Neural progenitor cell (in vitro differentiated cells): ENCODE measurements at regions not wholly inside any gene's neighbourhood (a gene's known extent, or its start where the extent isn't known, plus 50 kb on each side); places are given as distances from the start of the nearest gene placed in this dataset.

Experiments used
- DNase-seq: peaks from one replicate; pipeline ENCODE4 v3.0.0-alpha.2; 2016; ENCODE audit warnings: low spot score
- H2AFZ ChIP-seq: fragments of 200-600 bp; sonication (generic); replicated peaks from 2 replicates; pipeline ENCODE4 v1.6.1; 2016; ENCODE audit warnings: antibody characterized with exemption
- H3F3A ChIP-seq: fragments of 200-600 bp; sonication (generic); 2 replicates; pipeline ENCODE4 v1.6.1; 2016; ENCODE audit warnings: antibody characterized with exemption, low read depth
- H3K27ac ChIP-seq: fragments of 200-600 bp; sonication (generic); 2 replicates; pipeline ENCODE4 v1.5.1; 2016; ENCODE audit warnings: mild to moderate bottlenecking
- H3K27me3 ChIP-seq: fragments of 200-600 bp; sonication (generic); 2 replicates; pipeline ENCODE4 v1.6.1; 2016; ENCODE audit warnings: mild to moderate bottlenecking, moderate library complexity
- H3K36me3 ChIP-seq: fragments of 200-600 bp; sonication (generic); 2 replicates; pipeline ENCODE4 v1.5.1; 2016
- H3K4me1 ChIP-seq: fragments of 200-600 bp; sonication (generic); 2 replicates; pipeline ENCODE4 v1.6.1; 2016; ENCODE audit warnings: mixed run types
- H3K4me2 ChIP-seq: fragments of 200-600 bp; sonication (generic); 2 replicates; pipeline ENCODE4 v1.6.1; 2016
- H3K4me3 ChIP-seq: fragments of 200-600 bp; sonication (generic); 2 replicates; pipeline ENCODE4 v1.5.1; 2016
- H3K79me2 ChIP-seq: fragments of 200-600 bp; sonication (generic); 2 replicates; pipeline ENCODE4 v1.6.1; 2016; ENCODE audit warnings: low read depth
- H3K9ac ChIP-seq: fragments of 200-600 bp; sonication (generic); 2 replicates; pipeline ENCODE4 v1.6.1; 2016
- H3K9me3 ChIP-seq: fragments of 200-600 bp; sonication (generic); 2 replicates; pipeline ENCODE4 v1.5.1; 2016; ENCODE audit warnings: low read depth
- H4K20me1 ChIP-seq: fragments of 200-600 bp; sonication (generic); 2 replicates; pipeline ENCODE4 v1.6.1; 2016; ENCODE audit warnings: low read depth
- H3K27ac Mint-ChIP-seq: 3 replicates; pipeline ENCODE4 v1.8.0; 2021; ENCODE audit warnings: mixed read lengths
- H3K27me3 Mint-ChIP-seq: 2 replicates; pipeline ENCODE4 v1.8.0; 2022; ENCODE audit warnings: low read depth, mild to moderate bottlenecking, inconsistent platforms, moderate library complexity, mixed read lengths; ENCODE audit not compliant: insufficient read depth
- H3K36me3 Mint-ChIP-seq: 3 replicates; pipeline ENCODE4 v1.8.0; 2021; ENCODE audit warnings: mixed read lengths
- H3K4me1 Mint-ChIP-seq: 3 replicates; pipeline ENCODE4 v1.8.0; 2021; ENCODE audit warnings: mixed read lengths
- H3K4me3 Mint-ChIP-seq: 3 replicates; pipeline ENCODE4 v1.8.0; 2021; ENCODE audit warnings: mild to moderate bottlenecking, moderate library complexity, mixed read lengths
- H3K9me3 Mint-ChIP-seq: 3 replicates; pipeline ENCODE4 v1.8.0; 2020; ENCODE audit warnings: mixed read lengths
- CTCF ChIP-seq: fragments of 200-600 bp; sonication (generic); IDR thresholded peaks from 2 replicates; pipeline ENCODE4 v1.5.1; 2017; ENCODE audit warnings: antibody characterized with exemption, mild to moderate bottlenecking
- EZH2 ChIP-seq: fragments of 200-600 bp; sonication (generic); IDR thresholded peaks from 2 replicates; pipeline ENCODE4 v1.6.1; 2017; ENCODE audit warnings: antibody characterized with exemption, mild to moderate bottlenecking, moderate library complexity
- EZH2phosphoT487 ChIP-seq: fragments of 200-600 bp; sonication (generic); IDR thresholded peaks from 2 replicates; pipeline ENCODE4 v1.6.1; 2017; ENCODE audit warnings: antibody characterized with exemption

- H3K9ac ChIP-seq: no peak overlapping the region
- Mint-ChIP-seq H3K27me3 (no peaks in the 10 kb centered on the region), H3K4me3 (no peak overlapping the region), H3K36me3 (no peaks in the 10 kb centered on the region), H3K9me3 (no peaks in the 10 kb centered on the region), H3K4me1 (no peaks in the 10 kb centered on the region), H3K27ac (no peak overlapping the region)
- H3K36me3 ChIP-seq: no peaks in the 10 kb centered on the region
- no peak overlapping the region for H2AFZ ChIP-seq
- TF ChIP-seq CTCF (no peak), EZH2phosphoT487 (no peak), EZH2 (no peak)
- no peaks in the 10 kb centered on the region for H3K4me1 ChIP-seq
- H3K79me2 ChIP-seq: no peaks in the 10 kb centered on the region
- H3F3A ChIP-seq: no peaks in the 10 kb centered on the region
- H3K27ac ChIP-seq: no peak overlapping the region
- H3K4me2 ChIP-seq: no peak overlapping the region
- DNase-seq: no peak
- H4K20me1 ChIP-seq: no peaks in the 10 kb centered on the region
- no peaks in the 10 kb centered on the region for H3K27me3 ChIP-seq
- H3K9me3 ChIP-seq: no peaks in the 10 kb centered on the region
- H3K4me3 ChIP-seq: no peak overlapping the region
Observed at GRCh38 chr9:90985631-90986030, 184.0 kb downstream of the SYK start.

GRCh38 chr9:90986161-90986560, 184.5 kb downstream of the SYK start:
- H3K4me1 ChIP-seq: no peaks in the 10 kb centered on the region
- Mint-ChIP-seq H3K4me3 (no peak overlapping the region), H3K4me1 (no peaks in the 10 kb centered on the region), H3K36me3 (no peaks in the 10 kb centered on the region), H3K27me3 (no peaks in the 10 kb centered on the region), H3K27ac (no peak overlapping the region), H3K9me3 (no peaks in the 10 kb centered on the region)
- no peak overlapping the region for H2AFZ ChIP-seq
- H3K36me3 ChIP-seq: no peaks in the 10 kb centered on the region
- no peak for DNase-seq
- H3K27ac ChIP-seq: no peak overlapping the region
- no peaks in the 10 kb centered on the region for H3K9me3 ChIP-seq
- no peak overlapping the region for H3K9ac ChIP-seq
- no peak overlapping the region for H3K4me3 ChIP-seq
- H4K20me1 ChIP-seq: no peaks in the 10 kb centered on the region
- no peaks in the 10 kb centered on the region for H3F3A ChIP-seq
- H3K79me2 ChIP-seq: no peaks in the 10 kb centered on the region
- H3K27me3 ChIP-seq: no peaks in the 10 kb centered on the region
- no peak overlapping the region for H3K4me2 ChIP-seq
- TF ChIP-seq EZH2: no peak

- Histone ChIP-seq H3K36me3 (no peaks in the 10 kb centered on the region), H3K9ac (no peak overlapping the region), H3K27ac (no peak overlapping the region), H3K9me3 (no peaks in the 10 kb centered on the region), H2AFZ (no peak overlapping the region), H3K79me2 (no peaks in the 10 kb centered on the region), H3F3A (no peaks in the 10 kb centered on the region), H3K4me1 (no peaks in the 10 kb centered on the region), H3K27me3 (no peaks in the 10 kb centered on the region), H4K20me1 (no peaks in the 10 kb centered on the region), H3K4me3 (no peak overlapping the region), H3K4me2 (no peak overlapping the region)
- Mint-ChIP-seq H3K4me3 (no peak overlapping the region), H3K27ac (no peak overlapping the region), H3K27me3 (no peaks in the 10 kb centered on the region), H3K9me3 (no peaks in the 10 kb centered on the region), H3K4me1 (no peaks in the 10 kb centered on the region), H3K36me3 (no peaks in the 10 kb centered on the region)
- no peak for DNase-seq
- TF ChIP-seq EZH2 (no peak), EZH2phosphoT487 (no peak), CTCF (no peak)
Observed at GRCh38 chr9:90987566-90987965, 185.9 kb downstream of the SYK start.

GRCh38 chr9:90988318-90988717, 186.7 kb downstream of the SYK start:
- Histone ChIP-seq H3K9me3 (no peaks in the 10 kb centered on the region), H3K4me2 (no peak overlapping the region), H3F3A (no peaks in the 10 kb centered on the region), H3K27ac (no peak overlapping the region), H3K4me3 (no peak overlapping the region), H3K9ac (no peak overlapping the region), H2AFZ (no peak overlapping the region), H3K4me1 (no peaks in the 10 kb centered on the region), H4K20me1 (no peaks in the 10 kb centered on the region), H3K36me3 (no peaks in the 10 kb centered on the region), H3K27me3 (no peaks in the 10 kb centered on the region), H3K79me2 (no peaks in the 10 kb centered on the region)
- Mint-ChIP-seq H3K27ac (no peak overlapping the region), H3K27me3 (no peaks in the 10 kb centered on the region), H3K4me1 (no peaks in the 10 kb centered on the region), H3K9me3 (no peaks in the 10 kb centered on the region), H3K4me3 (no peak overlapping the region), H3K36me3 (no peaks in the 10 kb centered on the region)
- DNase-seq: no peak
- no peak for TF ChIP-seq CTCF
- TF ChIP-seq EZH2phosphoT487: no peak
- no peak for TF ChIP-seq EZH2
